H1 (cell line): ENCODE measurements at regions not wholly inside any gene's neighbourhood (a gene's known extent, or its start where the extent isn't known, plus 50 kb on each side); places are given as distances from the start of the nearest gene placed in this dataset.
A peak's percentile ranks its signal among the peaks of the same experiment; 100 is the strongest.

ENCODE experiments used
- CTCF ChIA-PET: fragments of 300-600 bp; sonication (Branson Sonifier 250); formaldehyde crosslinking; loops from one replicate; lab custom pipeline; 2021; ENCODE audit not compliant: partially characterized antibody; lab: Charles Lee
- POLR2A ChIA-PET: fragments of 300-600 bp; sonication (Branson Sonifier 250); formaldehyde crosslinking; loops from one replicate; lab custom pipeline; 2021; ENCODE audit warnings: inconsistent platforms; ENCODE audit not compliant: partially characterized antibody; lab: Charles Lee
- DNase-seq, 2 experiments: peaks; one replicate each; pipeline versions ENCODE4 v3.0.0 to v3.0.0-alpha.2; 2010 to 2022; ENCODE audit warnings: low spot score in 2 of 2, low read depth in 1 of 2, mixed read lengths in 1 of 2
- FAIRE-seq: peaks from 2 replicates; lab custom pipeline; 2011; peaks lifted over from hg19 to GRCh38; lab: Jason Lieb, UNC
- H2AFZ ChIP-seq: 2 replicates; pipeline ENCODE4 v1.8.1; 2012; ENCODE audit warnings: low read length, inconsistent platforms
- H2AK5ac ChIP-seq: 2 replicates; pipeline ENCODE4 v1.6.1; 2013; ENCODE audit warnings: low read depth, low read length
- H2BK120ac ChIP-seq: replicated peaks from 2 replicates; pipeline ENCODE3; 2013; ENCODE audit warnings: low read depth, low read length, inconsistent platforms
- H2BK12ac ChIP-seq: 2 replicates; pipeline ENCODE4 v1.6.1; 2013; ENCODE audit warnings: low read depth, low read length
- H2BK15ac ChIP-seq: 2 replicates; pipeline ENCODE4 v1.6.1; 2013; ENCODE audit warnings: low read length
- H2BK20ac ChIP-seq: 2 replicates; pipeline ENCODE4 v1.6.1; 2013; ENCODE audit warnings: low read length
- H2BK5ac ChIP-seq: 2 replicates; pipeline ENCODE4 v1.6.1; 2013; ENCODE audit warnings: low read depth, low read length
- H3K14ac ChIP-seq: 2 replicates; pipeline ENCODE4 v1.6.1; 2013; ENCODE audit warnings: inconsistent platforms; ENCODE audit not compliant: insufficient read length
- H3K18ac ChIP-seq: 2 replicates; pipeline ENCODE4 v1.6.1; 2013; ENCODE audit warnings: low read length; ENCODE audit errors: extremely low read depth
- H3K23ac ChIP-seq: 2 replicates; pipeline ENCODE4 v1.6.1; 2013; ENCODE audit warnings: inconsistent platforms; ENCODE audit not compliant: insufficient read length
- H3K23me2 ChIP-seq: 2 replicates; pipeline ENCODE4 v1.6.1; 2013; ENCODE audit warnings: low read depth, low read length
- H3K27ac ChIP-seq: 2 replicates; pipeline ENCODE4 v1.6.1; 2011; ENCODE audit warnings: low read depth, low read length, inconsistent platforms
- H3K27me3 ChIP-seq, 4 experiments: replicated peaks in 1 of 4; 1 replicate in 1 of 4; 2 replicates in 3 of 4; pipeline versions ENCODE4 v1.6.1 to v1.8.1; 2011 to 2013; ENCODE audit warnings: low read length in 3 of 4, mild to moderate bottlenecking in 3 of 4, inconsistent platforms in 2 of 4, mixed read lengths in 2 of 4, moderate library complexity in 1 of 4; ENCODE audit not compliant: control insufficient read depth in 3 of 4, insufficient read depth in 3 of 4; ENCODE audit errors: extremely low read depth in 1 of 4
- H3K36me3 ChIP-seq, 4 experiments: 2 replicates each; pipeline versions ENCODE4 v1.6.1 to v1.8.1; 2011 to 2013; ENCODE audit warnings: mild to moderate bottlenecking in 4 of 4, low read length in 3 of 4, moderate library complexity in 2 of 4, control low read depth in 1 of 4, inconsistent platforms in 1 of 4; ENCODE audit not compliant: insufficient read depth in 4 of 4, control insufficient read depth in 2 of 4
- H3K4ac ChIP-seq: replicated peaks from 2 replicates; pipeline ENCODE3; 2013; ENCODE audit warnings: low read length, low read depth, mixed read lengths, inconsistent platforms; ENCODE audit not compliant: insufficient read length
- H3K4me1 ChIP-seq, 4 experiments: replicated peaks in 1 of 4; 1 replicate in 1 of 4; 2 replicates in 3 of 4; pipeline versions ENCODE4 v1.6.1 to v1.8.1; 2011 to 2013; ENCODE audit warnings: low read length in 3 of 4, inconsistent platforms in 2 of 4, mixed read lengths in 1 of 4; ENCODE audit not compliant: insufficient read depth in 4 of 4, control insufficient read depth in 3 of 4
- H3K4me2 ChIP-seq, 2 experiments: 2 replicates each; pipeline versions ENCODE4 v1.6.1 to v1.8.1; 2011 to 2013; ENCODE audit warnings: low read depth in 2 of 2, low read length in 2 of 2, control low read depth in 1 of 2, inconsistent platforms in 1 of 2, mild to moderate bottlenecking in 1 of 2; ENCODE audit not compliant: insufficient read depth in 1 of 2
- H3K4me3 ChIP-seq, 4 experiments: fragments of 200-600, 300-600 bp in 1 of 4; sonication (generic), shearing (Covaris generic), sonication (Bioruptor Twin) in 1 of 4; 2 replicates each; pipeline versions ENCODE4 v1.5.1 to v1.8.1; 2011 to 2016; ENCODE audit warnings: low read length in 4 of 4, low read depth in 3 of 4, control low read depth in 2 of 4, inconsistent platforms in 2 of 4, mild to moderate bottlenecking in 2 of 4, mixed read lengths in 1 of 4, moderate library complexity in 1 of 4; ENCODE audit not compliant: insufficient read depth in 2 of 4; ENCODE audit errors: extremely low read depth in 1 of 4
- H3K56ac ChIP-seq: replicated peaks from 2 replicates; pipeline ENCODE3; 2013; ENCODE audit warnings: low read depth, mild to moderate bottlenecking, mixed read lengths, low read length, inconsistent platforms; ENCODE audit not compliant: insufficient read length
- H3K79me1 ChIP-seq: 2 replicates; pipeline ENCODE4 v1.6.1; 2013; ENCODE audit warnings: low read depth, low read length, control low read depth
- H3K79me2 ChIP-seq, 2 experiments: 2 replicates each; pipeline versions ENCODE4 v1.6.1 to v1.8.1; 2012 to 2013; ENCODE audit warnings: low read length in 2 of 2, mild to moderate bottlenecking in 2 of 2, inconsistent platforms in 1 of 2; ENCODE audit not compliant: insufficient read depth in 2 of 2, control insufficient read depth in 1 of 2
- H3K9ac ChIP-seq, 4 experiments: replicated peaks in 1 of 4; 1 replicate in 1 of 4; 2 replicates in 3 of 4; pipeline versions ENCODE4 v1.6.1 to v1.8.1; 2011 to 2013; ENCODE audit warnings: low read depth in 3 of 4, low read length in 3 of 4, control low read depth in 2 of 4, mild to moderate bottlenecking in 2 of 4, moderate library complexity in 2 of 4, inconsistent platforms in 1 of 4; ENCODE audit errors: extremely low read depth in 1 of 4
- H3K9me3 ChIP-seq, 2 experiments: 2 replicates each; pipeline versions ENCODE4 v1.6.1 to v1.8.1; 2012 to 2013; ENCODE audit warnings: mild to moderate bottlenecking in 2 of 2, moderate library complexity in 2 of 2, control low read depth in 1 of 2, inconsistent platforms in 1 of 2, low read depth in 1 of 2, low read length in 1 of 2, mixed read lengths in 1 of 2; ENCODE audit not compliant: insufficient read depth in 2 of 2
- H4K20me1 ChIP-seq, 2 experiments: replicated peaks in 1 of 2; 2 replicates each; pipeline versions ENCODE3 to v1.8.1; 2011 to 2013; ENCODE audit warnings: inconsistent platforms in 2 of 2, low read length in 2 of 2, mild to moderate bottlenecking in 1 of 2; ENCODE audit not compliant: insufficient read depth in 2 of 2, control insufficient read depth in 1 of 2
- H4K5ac ChIP-seq: 2 replicates; pipeline ENCODE4 v1.6.1; 2013; ENCODE audit warnings: low read length, low read depth, mixed read lengths, inconsistent platforms; ENCODE audit not compliant: insufficient read length
- H4K8ac ChIP-seq: 2 replicates; pipeline ENCODE4 v1.8.0; 2013; ENCODE audit warnings: mild to moderate bottlenecking, moderate library complexity, low read length, inconsistent platforms; ENCODE audit not compliant: insufficient read depth; ENCODE audit errors: extremely low read depth
- H4K91ac ChIP-seq: replicated peaks from 2 replicates; pipeline ENCODE3; 2013; ENCODE audit warnings: low read length, mixed read lengths, inconsistent platforms; ENCODE audit not compliant: insufficient read length
- WGBS, 2 experiments: shearing (Covaris generic) in 1 of 2; methylation state at CpG; one replicate each; pipeline versions ENCODE4 v1.1.6 to v1.1.7; 2013 to 2015; ENCODE audit warnings: low lambda C conversion rate in 2 of 2, mixed read lengths in 2 of 2, inconsistent platforms in 1 of 2, low coverage in 1 of 2, missing lambda C conversion rate in 1 of 2; ENCODE audit not compliant: insufficient replicate concordance in 2 of 2, insufficient coverage in 1 of 2, insufficient read length in 1 of 2; ENCODE audit errors: extremely low coverage in 1 of 2, missing lambda C conversion rate in 1 of 2; 5-methylcytosine and 5-hydroxymethylcytosine counted together

DNA sequence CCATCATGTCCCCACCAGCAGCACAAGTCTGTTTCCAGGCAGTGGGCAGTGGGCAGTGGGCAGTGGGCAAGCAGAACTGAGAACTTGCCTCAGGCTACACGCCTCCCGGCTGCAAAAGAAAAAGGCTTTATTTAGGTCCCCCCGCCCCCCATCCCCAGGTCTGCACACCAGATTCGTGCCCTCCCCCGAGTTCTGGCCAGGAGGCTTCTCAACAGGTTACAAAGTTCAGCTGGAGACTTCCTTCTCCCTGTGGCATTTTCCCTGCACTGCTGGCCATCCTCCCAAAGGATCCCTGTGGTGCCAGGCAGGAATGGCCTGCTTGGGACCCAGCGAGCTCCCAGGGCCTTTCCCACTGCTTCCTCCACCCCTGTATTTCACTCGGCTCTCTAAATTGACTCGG, 97.0 kb upstream of the TRIM2 start:
- H2AK5ac ChIP-seq = no peak overlapping the region
- peaks cover 0 to 4% (median 0%) of the 10 kb centered on the region in 4 experiments; a peak in 1 of 7 replicates for H3K4me1 ChIP-seq
- no peak overlapping the region for H3K9ac ChIP-seq
- no peak overlapping the region for H2BK12ac ChIP-seq
- 0 out of 2 replicates have a peak overlapping the region, but pooled peaks have one; percentile 53 for H2AFZ ChIP-seq
- H2BK5ac ChIP-seq = no peak overlapping the region
- no peak overlapping the region for H3K23ac ChIP-seq
- no peaks in the 10 kb centered on the region; a peak in 1 of 7 replicates for H3K27me3 ChIP-seq
- no peak overlapping the region for H4K5ac ChIP-seq
- H2BK20ac ChIP-seq = no peak overlapping the region
- no peak overlapping the region for H4K8ac ChIP-seq
- H3K79me1 ChIP-seq = no peaks in the 10 kb centered on the region
- CTCF ChIA-PET = interaction anchor here (0.6 to 4.4 kb wide), 6 partner anchors 12 to 235 kb away, joined by 3 to 25 read pairs (median 6); no protein-coding TSS in a partner anchor
- no peak overlapping the region; the same call in 1 of the 2 replicates for H3K18ac ChIP-seq
- H3K4me3 ChIP-seq = no peak overlapping the region
- H3K9me3 ChIP-seq = no peaks in the 10 kb centered on the region
- H3K4me2 ChIP-seq = no peak overlapping the region
- no peaks in the 10 kb centered on the region for H4K20me1 ChIP-seq
- H2BK120ac ChIP-seq = no peak overlapping the region
- WGBS, 2 experiments = 80% methylated on average over 8 of the region's 8 CpGs; no CpG with 5 or more reads in 1 of the 2 experiments
- no peak overlapping the region for H3K56ac ChIP-seq
- POLR2A ChIA-PET = interaction anchor here (0.9 to 1.4 kb wide), 2 partner anchors 12 to 20 kb away, joined by 3 to 4 read pairs; no protein-coding TSS in a partner anchor
- no peak overlapping the region for H3K14ac ChIP-seq
- DNase-seq (no peak), FAIRE-seq (no peak)
- no peak overlapping the region for H3K27ac ChIP-seq
- no peak overlapping the region for H2BK15ac ChIP-seq
- H3K4ac ChIP-seq = no peak overlapping the region
- H3K79me2 ChIP-seq = no peaks in the 10 kb centered on the region
- H4K91ac ChIP-seq = no peak overlapping the region
- no peaks in the 10 kb centered on the region for H3K23me2 ChIP-seq
- H3K36me3 ChIP-seq = no peaks in the 10 kb centered on the region
